NCI-H2107 treated with DMSO at 0.1 percent for 48 hours (cell line): ENCODE measurements at regions not wholly inside any gene's neighbourhood (a gene's known extent, or its start where the extent isn't known, plus 50 kb on each side); places are given as distances from the start of the nearest gene placed in this dataset.
"Not testable (repeated sequence)": the region's sequence is repeated elsewhere in the genome, so short reads cannot be mapped to it uniquely, and the experiment has no call there.

ENCODE experiments used
- DNase-seq: peaks from one replicate; lab custom pipeline; 2025; ENCODE audit not compliant: unreplicated experiment; lab: John Stamatoyannopoulos, UW

- no peak for DNase-seq
Measured at GRCh38 chr12:46493834-46494181, 121.2 kb upstream of the SLC38A2 start.

- no peak for DNase-seq
Measured at GRCh38 chr12:46493150-46493833, 120.7 kb upstream of the SLC38A2 start.

DNA sequence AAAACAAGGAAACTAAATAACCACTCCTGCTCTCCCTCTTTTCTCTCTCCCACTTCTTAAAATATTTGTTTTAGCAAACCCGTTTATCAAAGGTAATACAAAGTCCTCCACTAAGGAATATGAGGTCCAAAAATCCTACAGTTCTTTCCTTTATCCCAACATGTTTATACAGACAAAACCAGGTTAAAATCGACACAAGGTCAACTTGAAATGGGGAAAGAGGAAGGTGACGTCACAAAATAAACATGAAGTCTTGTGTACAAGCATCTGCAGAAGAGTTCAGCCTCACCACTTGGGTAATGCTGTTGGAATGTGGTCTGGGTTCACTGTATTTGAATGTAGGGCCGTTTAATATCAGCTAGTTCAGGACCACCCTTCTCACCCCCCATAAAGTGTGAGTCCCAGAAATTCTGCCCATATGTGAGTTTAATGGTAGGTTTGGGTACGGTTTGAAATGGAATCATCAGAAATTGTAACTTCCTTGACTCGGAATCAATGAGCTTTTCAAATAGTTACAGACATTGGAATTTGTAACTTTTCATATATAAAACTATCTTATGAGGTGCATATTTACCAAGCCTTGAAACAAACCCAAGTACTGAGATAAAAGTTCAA is 120.0 kb upstream of the SLC38A2 start:
- no peak for DNase-seq

- DNase-seq, result no peak
Measured at GRCh38 chr12:46491548-46491947, 119.0 kb upstream of the SLC38A2 start.

GRCh38 chr12:46490635-46491034 is 118.1 kb upstream of the SLC38A2 start:
- no peak for DNase-seq

DNA sequence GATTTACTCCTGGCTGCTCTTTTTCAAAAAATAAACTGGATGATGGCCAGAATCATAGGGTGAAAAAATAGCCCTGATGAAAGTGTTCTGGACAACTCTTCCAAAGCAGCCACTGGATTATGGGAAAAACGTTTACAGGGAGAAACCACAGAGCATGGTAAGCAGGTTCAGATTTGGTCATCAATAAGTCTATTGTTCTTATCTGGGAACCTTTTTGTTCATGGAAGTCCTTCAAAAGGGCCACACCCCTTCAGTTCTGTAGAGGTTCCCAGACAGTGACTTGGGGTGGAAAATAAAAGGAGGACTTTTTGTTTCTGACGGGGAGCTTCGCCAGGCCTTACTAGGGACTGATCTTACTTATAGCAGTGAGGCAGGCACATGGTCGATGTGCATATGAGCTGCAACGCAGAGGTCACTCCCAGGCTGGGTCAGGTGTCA is 117.4 kb upstream of the SLC38A2 start:
- no peak for DNase-seq

- no peak for DNase-seq
Measured at GRCh38 chr12:46487567-46488131, 115.1 kb upstream of the SLC38A2 start.

GRCh38 chr12:46486588-46486987 is 114.0 kb upstream of the SLC38A2 start:
- DNase-seq, result no peak

DNA sequence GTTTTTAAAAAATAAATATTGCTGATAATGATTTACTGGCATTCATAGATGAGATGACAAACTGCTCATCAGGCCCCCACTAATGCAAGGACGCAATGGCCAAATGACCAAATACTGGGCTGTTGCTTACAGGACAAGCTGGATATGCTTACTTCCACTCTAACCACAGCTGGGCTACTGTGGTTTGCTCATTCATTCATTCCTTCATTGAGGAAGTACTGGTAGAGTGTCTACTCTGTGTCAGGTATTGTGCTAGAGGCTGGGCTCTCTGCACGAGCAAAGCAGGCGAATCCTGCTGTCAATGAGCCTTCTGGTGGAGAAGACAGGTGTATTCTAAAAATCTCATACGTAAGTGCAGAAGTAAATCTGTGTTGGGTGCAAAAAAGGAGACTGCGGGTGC is 113.3 kb upstream of the SLC38A2 start:
- DNase-seq, result no peak

DNA sequence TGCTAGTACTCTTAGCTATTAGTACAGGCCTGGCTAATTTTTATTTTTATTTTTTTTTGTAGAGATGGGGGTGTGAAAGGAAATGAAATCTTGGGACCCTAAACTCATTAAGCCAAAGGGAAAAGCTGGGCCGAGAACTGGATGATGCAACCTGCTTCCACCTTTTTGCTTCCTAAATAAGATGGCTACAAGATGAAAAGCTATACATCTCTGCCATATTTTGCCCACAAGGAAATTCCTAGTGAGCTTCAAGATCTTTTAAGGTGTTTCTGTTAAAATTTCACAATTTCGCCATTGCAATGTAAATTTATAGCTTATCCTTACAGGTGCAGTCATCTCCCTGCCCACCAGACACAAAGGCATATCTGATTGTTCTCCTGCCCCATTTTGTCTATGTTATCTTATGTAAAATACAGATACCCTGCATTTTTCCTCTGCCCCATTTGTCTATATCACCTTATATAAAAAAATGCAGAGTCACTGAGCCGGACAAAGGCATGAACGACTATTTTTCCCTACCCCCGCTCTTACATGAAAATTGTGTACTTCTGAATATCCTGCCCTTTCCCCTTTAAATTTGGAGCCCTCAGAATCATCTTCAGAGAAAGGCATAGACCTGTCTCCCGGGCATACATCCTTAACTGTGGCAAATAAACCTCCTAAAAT is 112.0 kb upstream of the SLC38A2 start:
- DNase-seq, result no peak

DNA sequence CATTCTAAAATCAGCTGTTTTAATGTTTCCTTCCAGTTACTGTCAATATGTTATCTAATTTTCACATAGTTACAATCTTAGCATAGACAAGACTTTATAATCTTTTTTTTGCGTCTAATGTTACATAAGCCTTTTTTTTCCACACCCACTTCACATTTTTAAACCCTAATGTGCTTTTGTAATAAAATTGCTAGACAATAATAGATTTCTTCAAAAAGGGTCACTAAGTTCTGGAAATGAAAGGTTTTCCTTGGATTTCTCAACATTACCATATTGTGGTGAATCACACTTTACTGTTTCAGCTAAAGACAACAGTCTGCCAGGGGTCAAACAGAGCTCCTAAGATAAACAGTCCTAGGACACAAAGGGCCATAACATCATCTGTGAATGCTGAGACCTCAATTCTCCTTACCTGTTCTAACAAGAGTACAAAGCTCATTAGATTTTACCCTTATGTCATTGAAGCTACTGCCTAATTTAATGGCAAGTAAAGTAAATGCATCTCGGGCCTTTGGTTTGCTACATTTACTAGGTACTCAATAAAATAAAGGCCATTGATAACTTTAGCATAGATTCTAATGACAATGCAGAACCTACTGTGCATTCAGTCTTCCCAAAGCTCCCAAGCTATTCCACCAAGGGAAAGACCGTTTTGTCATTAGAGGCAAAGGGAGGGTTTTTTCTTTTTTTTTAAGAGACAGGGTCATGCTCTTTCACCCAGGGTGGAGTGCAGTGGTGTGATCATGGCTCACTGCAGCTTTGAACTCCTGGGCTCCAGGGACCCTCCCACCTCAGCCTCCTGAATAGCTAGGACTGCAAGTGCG is 111.2 kb upstream of the SLC38A2 start:
- DNase-seq, result no peak

- no peak for DNase-seq
Measured at GRCh38 chr12:46480724-46481123, 108.2 kb upstream of the SLC38A2 start.

DNA sequence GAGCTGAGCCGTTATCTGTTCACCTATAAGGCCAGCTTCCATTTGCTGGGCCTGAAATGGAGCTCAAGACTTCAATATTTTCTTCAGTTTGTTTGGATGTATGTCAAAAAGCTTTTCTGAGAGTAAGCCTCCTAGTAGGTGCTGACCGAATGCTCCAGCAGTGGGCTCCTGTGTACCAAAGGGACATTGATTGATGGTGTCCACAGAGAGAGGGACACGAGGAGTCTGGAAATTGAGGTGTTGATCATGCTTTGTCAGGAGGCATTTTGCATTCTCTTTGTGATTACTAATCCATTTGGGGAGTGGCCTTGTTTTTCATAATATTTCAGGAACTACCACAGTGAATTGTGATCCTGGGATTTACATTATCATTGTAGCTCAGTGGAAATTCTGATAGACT is 107.7 kb upstream of the SLC38A2 start:
- no peak for DNase-seq

- DNase-seq, result no peak
Measured at GRCh38 chr12:46478123-46478522, 105.5 kb upstream of the SLC38A2 start.

- DNase-seq, result no peak
Measured at GRCh38 chr12:46477541-46477940, 105.0 kb upstream of the SLC38A2 start.

DNA sequence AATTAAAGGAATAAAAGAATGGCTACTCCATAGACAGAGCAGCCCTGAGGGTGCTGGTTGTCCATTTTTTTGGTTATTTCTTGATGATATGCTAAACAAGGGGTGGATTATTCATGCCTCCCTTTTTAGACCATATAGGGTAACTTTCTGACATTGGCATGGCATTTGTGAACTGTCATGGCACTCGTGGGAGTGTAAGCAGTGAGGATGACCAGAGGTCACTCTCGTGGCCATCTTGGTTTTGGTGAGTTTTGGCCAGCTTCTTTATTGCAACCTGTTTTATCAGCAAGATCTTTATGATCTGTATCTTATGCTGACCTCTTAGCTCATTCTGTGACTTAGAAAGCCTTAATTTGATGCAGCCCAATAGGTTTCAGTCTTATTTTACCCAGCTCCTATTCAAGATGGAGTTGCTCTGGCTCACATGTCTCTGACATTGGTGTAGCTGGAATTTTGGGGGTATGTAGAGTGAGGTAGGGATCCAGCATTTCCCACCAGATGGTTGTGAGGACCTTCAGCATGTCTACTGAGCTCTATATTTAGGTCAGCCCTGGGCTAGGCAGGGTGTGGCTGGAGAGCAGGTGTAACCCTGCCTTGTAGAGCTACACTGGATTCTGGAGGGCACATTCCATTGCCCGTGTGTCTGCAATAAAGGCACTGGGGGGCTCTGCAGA is 103.5 kb upstream of the SLC38A2 start:
- DNase-seq, result no peak

GRCh38 chr12:46474385-46474784 is 101.8 kb upstream of the SLC38A2 start:
- DNase-seq, result not testable (repeated sequence)

GRCh38 chr12:46473634-46474329 is 101.2 kb upstream of the SLC38A2 start:
- DNase-seq, result peak; percentile 37

- peak; percentile 20 for DNase-seq
Measured at GRCh38 chr12:46472893-46473633, 100.5 kb upstream of the SLC38A2 start.
